Breast epithelium (tissue), 3 donors: ENCODE measurements at regions not wholly inside any gene's neighbourhood (a gene's known extent, or its start where the extent isn't known, plus 50 kb on each side); places are given as distances from the start of the nearest gene placed in this dataset.

ENCODE experiments used
- POLR2AphosphoS5 ChIP-seq, 3 donors: sonication (generic); formaldehyde crosslinking; IDR thresholded peaks; one replicate each; pipeline ENCODE4 v1.6.1; 2017; ENCODE audit warnings: antibody characterized with exemption in 3 of 3
- TF ChIP-seq, protein P1 (sequence below), 3 donors: fragments of 450-650 bp; IDR thresholded peaks; one replicate each; pipeline ENCODE4 v1.5.1; 2016 to 2017; ENCODE audit warnings: antibody characterized with exemption in 3 of 3, mild to moderate bottlenecking in 3 of 3, moderate library complexity in 3 of 3

GRCh38 chr13:71368336-71368735 is 498.7 kb downstream of the DACH1 start:
- TF ChIP-seq, protein P1, sequence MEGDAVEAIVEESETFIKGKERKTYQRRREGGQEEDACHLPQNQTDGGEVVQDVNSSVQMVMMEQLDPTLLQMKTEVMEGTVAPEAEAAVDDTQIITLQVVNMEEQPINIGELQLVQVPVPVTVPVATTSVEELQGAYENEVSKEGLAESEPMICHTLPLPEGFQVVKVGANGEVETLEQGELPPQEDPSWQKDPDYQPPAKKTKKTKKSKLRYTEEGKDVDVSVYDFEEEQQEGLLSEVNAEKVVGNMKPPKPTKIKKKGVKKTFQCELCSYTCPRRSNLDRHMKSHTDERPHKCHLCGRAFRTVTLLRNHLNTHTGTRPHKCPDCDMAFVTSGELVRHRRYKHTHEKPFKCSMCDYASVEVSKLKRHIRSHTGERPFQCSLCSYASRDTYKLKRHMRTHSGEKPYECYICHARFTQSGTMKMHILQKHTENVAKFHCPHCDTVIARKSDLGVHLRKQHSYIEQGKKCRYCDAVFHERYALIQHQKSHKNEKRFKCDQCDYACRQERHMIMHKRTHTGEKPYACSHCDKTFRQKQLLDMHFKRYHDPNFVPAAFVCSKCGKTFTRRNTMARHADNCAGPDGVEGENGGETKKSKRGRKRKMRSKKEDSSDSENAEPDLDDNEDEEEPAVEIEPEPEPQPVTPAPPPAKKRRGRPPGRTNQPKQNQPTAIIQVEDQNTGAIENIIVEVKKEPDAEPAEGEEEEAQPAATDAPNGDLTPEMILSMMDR (IDR thresholded peaks at IDR 0.05), result no peak
- no peak for TF ChIP-seq POLR2AphosphoS5 (IDR thresholded peaks at IDR 0.05)
